ENCODE measurements at regions not wholly inside any gene's neighbourhood (a gene's known extent, or its start where the extent isn't known, plus 50 kb on each side); places are given as distances from the start of the nearest gene placed in this dataset.
"Not testable (repeated sequence)": the region's sequence is repeated elsewhere in the genome, so short reads cannot be mapped to it uniquely, and the experiment has no call there.

GRCh38 chr11:98455500-98456307 is 565.0 kb upstream of the CNTN5 start:
- DNase-seq, result no peak

GRCh38 chr11:98456308-98456680 is 564.5 kb upstream of the CNTN5 start:
- no peak for DNase-seq

- DNase-seq, result no peak
Measured at GRCh38 chr11:98495016-98495415, 525.7 kb upstream of the CNTN5 start.

- no peak for DNase-seq
Measured at GRCh38 chr11:98495601-98496000, 525.1 kb upstream of the CNTN5 start.

GRCh38 chr11:98507208-98507607 is 513.5 kb upstream of the CNTN5 start:
- no peak for DNase-seq

- DNase-seq, result no peak
Measured at GRCh38 chr11:98512938-98513337, 507.8 kb upstream of the CNTN5 start.

GRCh38 chr11:98531576-98531975 is 489.2 kb upstream of the CNTN5 start:
- no peak for DNase-seq

- DNase-seq, result no peak
Measured at GRCh38 chr11:98536023-98536422, 484.7 kb upstream of the CNTN5 start.

GRCh38 chr11:98538358-98538757 is 482.4 kb upstream of the CNTN5 start:
- not testable (repeated sequence) for DNase-seq

GRCh38 chr11:98545544-98546175 is 475.1 kb upstream of the CNTN5 start:
- DNase-seq, result no peak

- no peak for DNase-seq
Measured at GRCh38 chr11:98549571-98549970, 471.2 kb upstream of the CNTN5 start.

- no peak for DNase-seq
Measured at GRCh38 chr11:98559961-98560360, 460.8 kb upstream of the CNTN5 start.

GRCh38 chr11:98561252-98561651 is 459.5 kb upstream of the CNTN5 start:
- DNase-seq, result no peak

GRCh38 chr11:98561877-98562395 is 458.8 kb upstream of the CNTN5 start:
- no peak for DNase-seq

- DNase-seq, result no peak
Measured at GRCh38 chr11:98564233-98564632, 456.5 kb upstream of the CNTN5 start.

- DNase-seq, result no peak
Measured at GRCh38 chr11:98564881-98565280, 455.9 kb upstream of the CNTN5 start.

GRCh38 chr11:98565311-98565710 is 455.4 kb upstream of the CNTN5 start:
- DNase-seq, result no peak

GRCh38 chr11:98566978-98567377 is 453.8 kb upstream of the CNTN5 start:
- DNase-seq, result no peak

GRCh38 chr11:98568013-98568412 is 452.7 kb upstream of the CNTN5 start:
- no peak for DNase-seq

GRCh38 chr11:98572941-98573340 is 447.8 kb upstream of the CNTN5 start:
- DNase-seq, result no peak

GRCh38 chr11:98587884-98588283 is 432.9 kb upstream of the CNTN5 start:
- DNase-seq, result no peak

GRCh38 chr11:98589967-98590366 is 430.8 kb upstream of the CNTN5 start:
- no peak for DNase-seq

GRCh38 chr11:98600103-98600502 is 420.6 kb upstream of the CNTN5 start:
- no peak for DNase-seq

Data from DMS79 (cell line).